GM18499 (cell line): ENCODE measurements at regions not wholly inside any gene's neighbourhood (a gene's known extent, or its start where the extent isn't known, plus 50 kb on each side); places are given as distances from the start of the nearest gene placed in this dataset.

ENCODE experiments used
- ATAC-seq: cut with Tn5 transposase; IDR thresholded peaks from one replicate; pipeline ENCODE4 v1.9.1; 2021; ENCODE audit warnings: moderate number of reproducible peaks; ENCODE audit not compliant: insufficient read depth, unreplicated experiment

DNA sequence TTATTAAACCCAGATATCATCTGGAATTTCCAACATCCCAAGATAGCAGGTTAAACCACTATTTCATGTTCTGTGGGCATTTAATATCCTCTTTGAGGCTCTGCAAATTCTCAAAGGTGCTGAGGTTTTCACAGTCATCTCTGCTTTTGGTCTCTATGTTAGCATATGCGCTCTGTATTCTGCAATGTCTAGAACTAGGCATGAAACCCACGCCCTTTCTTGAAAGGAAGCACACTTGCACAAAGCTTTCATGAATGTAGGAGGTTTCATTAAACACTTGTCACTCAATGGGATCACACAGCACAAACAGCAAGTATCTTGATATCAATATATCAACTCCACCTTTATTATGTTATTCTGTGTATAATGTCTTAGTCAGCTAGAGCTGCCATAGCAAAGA lies 172.0 kb upstream of the USP24 start:
- no peak for ATAC-seq

DNA sequence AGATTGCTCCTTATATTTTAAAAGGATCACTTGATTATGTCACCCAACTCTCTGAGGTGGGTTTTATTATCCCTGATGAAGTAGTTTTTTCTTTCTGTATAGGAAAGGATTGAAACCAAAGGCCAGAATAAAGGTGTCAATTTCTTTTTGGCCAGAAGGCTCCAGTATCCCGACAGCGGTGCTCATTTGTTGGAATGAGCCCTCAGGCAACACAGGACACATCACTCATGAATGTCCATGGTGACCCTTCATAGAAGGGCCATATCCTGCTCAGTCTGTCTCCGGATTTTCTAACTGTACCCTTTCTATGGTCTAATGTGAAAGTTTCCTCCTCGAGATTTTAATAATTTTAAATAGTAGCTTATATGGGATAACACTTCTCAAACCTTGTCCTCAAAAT lies 171.3 kb upstream of the USP24 start:
- ATAC-seq = no peak

DNA sequence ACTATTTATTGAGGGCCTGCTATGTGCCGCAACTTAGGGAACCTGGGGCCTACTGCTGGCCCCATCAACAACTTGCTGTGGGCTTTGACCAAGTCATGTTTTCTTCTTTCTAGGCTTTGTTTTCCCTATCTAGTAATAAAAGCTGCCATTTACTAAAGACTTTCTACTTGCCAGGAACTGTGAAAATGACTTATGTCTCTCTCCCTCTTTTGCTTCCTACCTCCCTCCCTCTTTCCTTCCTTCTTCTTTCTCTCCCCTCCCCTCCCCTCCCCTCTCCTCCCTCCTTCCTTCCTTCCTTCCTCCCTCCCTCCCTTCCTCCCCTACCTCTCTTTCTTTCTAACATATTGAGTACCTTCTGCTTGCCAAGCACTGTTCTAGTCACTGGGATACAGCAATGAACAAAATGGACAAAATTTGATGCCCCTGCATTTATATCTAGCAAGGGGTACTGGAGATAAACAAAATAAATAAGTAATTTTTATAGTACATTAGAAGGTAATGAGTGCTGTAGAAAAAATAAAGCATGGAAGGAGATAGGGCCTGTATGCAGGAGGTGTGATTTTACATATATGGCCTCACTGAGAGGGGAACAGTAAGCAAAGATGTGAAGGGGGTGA lies 170.3 kb upstream of the USP24 start:
- ATAC-seq = no peak

DNA sequence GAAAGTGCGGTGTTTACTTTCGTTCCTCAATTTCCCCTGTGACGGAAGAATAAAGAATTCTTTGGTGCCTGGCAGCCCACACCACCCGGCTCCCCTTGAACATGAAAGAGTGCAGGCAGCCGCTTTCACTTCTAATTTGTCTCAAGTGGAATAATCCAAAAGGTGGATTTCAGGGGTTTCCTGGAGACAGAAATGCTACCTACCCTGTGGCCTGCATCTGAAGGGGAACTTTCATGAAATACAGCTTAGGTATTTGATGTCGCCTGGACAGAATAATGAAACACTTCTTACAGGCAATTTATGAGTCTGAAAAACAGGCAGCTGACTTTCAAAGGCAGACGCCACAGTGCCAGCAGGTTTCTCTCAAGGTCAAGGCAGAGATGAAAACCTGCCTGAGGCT lies 169.5 kb upstream of the USP24 start:
- ATAC-seq = no peak

DNA sequence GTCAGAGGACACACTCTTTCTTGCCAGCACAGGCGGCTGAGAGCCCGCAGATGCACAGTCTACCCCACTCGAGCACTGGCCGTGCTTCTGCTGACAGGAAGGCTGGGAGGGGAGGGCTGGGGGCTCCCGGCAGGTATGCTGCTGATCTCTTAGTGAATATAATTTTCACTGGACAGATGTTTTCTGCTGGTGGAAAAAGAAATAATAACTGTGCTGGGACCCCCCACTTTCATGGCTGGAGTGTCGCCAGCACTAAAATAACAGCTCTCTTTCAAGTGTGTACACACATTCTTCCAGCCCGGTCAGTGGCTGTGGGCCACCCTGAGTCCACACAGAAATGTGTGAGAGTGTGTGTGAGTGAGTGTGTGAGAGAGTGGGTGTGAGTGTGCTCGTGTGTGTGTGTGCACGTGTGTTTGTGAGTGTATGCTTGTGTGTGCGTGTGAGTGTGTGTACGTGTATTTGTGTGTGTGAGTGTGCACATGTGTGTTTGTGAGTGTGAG lies 167.7 kb upstream of the USP24 start:
- no peak for ATAC-seq

DNA sequence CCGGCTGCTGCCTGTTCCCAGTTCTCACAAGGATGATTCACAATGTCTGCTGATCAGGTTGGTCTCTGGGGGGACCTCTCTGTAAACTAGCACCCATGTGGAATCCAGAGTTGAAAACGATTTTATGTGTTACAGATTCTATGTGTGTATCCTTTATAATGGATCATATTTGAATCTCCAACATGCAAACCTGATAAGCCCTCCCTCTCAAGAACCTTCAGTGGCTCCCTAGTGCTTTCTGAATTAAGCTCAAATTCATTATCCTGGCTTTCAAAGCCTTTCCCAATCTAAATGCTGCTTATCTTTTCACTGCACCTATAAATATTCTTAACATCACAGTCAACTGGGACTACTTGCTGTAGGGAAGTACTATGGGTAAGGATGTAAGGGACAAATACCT lies 166.8 kb upstream of the USP24 start:
- no peak for ATAC-seq

DNA sequence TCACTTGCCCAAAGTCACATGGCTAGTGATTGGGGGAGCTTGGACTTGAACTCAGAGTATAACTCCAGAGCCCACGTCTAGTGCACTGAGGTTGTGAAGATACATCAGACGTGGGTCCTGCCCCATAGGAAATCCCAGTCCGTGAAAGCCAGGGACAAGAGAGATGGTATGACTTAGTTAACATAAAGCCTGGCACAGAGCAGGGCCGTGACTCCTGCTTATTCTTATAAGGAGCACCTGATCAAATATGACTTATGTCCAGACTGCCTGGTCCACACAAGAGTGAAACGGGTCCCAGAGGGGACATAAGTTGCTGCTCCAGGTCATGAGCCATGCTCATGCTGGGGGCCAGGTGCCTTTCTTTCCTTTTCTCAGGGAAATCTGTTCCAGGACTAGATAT lies 166.3 kb upstream of the USP24 start:
- ATAC-seq = no peak

DNA sequence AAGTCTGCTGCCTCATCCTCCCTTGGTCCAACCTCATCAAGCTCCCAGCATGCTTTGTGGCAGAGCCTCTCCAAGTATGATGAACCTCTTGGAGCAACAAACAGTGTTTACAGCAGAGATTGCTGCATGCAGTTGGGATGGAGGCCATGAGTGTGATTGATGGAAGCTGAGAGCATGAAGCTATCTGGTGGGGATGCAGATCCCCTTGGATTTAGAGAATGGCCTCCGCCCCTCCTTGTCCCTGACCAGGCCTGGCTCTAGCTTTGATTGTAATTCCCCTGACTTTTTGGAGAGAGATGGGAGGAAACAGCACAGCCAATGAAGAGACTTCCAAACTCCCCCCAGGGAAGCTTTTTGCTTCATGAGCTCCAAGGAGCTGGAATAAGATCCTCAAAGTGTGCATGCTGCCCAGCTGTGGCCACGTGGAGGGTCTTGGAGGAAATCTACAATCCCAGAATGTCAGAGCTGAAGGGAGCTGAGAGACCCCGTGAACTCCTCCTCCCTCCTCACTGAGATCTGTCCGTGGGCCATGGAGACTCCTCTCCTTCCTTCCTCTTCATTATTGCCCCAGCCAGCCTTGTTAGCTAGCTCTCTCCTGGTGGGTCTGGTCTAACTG lies 165.3 kb upstream of the USP24 start:
- ATAC-seq = no peak

DNA sequence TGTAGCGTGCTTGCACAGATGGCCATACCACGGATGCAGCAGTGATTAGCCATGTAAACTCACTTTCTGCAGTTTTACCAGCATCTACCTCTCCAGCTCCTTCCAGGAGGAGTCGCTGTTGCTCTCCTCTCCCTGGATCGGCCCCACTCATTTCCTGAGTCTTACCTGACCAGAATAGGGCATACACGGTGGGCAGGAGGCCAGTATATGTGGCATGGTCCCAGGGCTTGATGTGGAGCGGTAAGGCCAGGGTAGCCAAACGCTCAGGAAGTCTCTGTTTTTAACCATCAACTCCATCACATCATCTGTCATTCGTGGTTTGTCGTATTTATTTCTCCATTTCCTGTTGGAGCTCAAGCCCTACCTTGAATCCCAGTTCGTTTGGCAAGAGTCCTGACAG lies 163.4 kb upstream of the USP24 start:
- ATAC-seq = no peak

DNA sequence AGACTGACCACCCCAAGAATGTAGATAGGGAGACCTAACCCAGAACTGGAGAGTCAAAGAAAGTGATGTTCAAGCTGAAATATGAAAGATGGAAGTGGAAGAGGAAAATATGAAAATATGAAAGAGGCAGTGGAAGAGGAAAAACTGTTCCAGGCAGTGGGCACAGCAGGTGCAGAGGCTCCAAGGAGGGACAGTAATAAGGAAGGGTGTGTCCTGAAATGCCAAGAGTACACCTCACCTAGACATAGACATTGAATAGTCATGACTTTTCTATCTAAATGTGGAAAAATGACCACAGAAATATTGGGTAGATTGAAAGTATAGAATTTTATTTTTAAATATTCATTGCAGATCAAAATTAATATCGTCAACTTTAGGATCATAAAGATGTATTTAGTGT lies 161.7 kb upstream of the USP24 start:
- ATAC-seq = no peak

DNA sequence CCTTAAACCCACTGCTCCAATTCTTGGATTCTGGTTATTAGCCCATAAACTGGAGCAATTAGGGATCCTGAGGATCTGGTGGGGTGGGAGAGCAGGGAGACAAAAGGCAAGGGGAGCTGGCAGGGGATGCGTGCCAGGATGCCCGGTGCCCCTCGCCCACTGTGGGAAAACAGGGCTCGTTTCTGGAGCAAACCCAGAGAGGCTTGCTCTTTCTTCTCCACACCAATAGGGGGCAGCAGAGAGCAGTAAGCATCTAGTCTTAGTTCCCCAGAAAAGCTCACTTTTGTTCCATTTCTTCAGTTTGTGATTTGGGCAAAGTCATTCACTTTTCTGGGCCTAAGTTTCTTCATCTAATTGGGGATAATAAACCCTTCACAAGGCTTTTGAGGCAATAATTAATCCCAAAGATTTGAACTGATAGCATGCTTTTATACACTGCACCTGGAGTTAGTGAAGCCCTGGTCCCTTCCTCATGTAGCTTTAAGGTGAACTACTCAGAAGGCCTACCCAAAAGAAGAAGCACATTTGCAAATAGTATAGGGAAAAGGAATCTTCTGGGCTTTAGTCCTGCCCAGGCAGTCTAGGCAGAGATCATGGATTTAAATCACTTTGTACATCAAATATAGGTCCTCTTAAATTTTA lies 160.6 kb upstream of the USP24 start:
- no peak for ATAC-seq

DNA sequence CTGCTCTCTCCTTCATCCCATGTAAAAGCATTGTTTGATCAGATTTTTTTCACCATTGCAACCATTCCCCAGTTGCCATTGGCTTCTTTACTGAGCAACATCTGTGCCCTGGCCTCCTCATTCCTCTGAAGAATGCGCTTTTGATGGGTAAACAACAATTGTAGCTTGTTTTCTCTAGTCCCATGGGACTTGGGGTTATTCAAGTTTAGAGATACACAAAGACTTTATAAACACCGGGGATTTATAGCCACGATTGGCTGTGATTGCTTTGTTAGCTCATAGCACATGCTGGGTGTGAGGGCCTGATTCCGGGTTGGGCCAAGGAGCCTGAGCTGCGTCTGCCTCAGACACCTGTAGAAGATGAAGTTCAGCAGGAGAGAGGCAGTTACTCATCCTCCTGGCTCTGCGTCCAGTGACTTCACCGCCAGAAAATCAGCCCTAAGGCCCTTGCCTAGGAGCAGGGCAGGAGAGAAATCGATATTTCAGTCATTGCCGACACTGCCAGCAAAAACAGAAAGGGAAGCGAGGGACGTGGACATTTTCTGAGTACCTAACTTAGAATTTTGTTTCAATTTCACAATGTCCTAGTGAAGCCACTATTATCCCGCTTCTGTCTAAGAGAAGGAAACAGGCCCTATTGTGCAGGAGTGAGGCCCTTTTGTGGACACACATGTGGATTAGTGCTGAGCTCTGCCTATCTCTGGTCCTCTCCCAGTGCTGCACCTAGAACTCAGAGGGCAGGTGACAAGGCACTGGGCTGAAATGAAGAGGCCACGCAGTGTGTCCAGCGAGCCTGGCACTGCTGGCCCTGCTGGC lies 159.8 kb upstream of the USP24 start:
- ATAC-seq = no peak

DNA sequence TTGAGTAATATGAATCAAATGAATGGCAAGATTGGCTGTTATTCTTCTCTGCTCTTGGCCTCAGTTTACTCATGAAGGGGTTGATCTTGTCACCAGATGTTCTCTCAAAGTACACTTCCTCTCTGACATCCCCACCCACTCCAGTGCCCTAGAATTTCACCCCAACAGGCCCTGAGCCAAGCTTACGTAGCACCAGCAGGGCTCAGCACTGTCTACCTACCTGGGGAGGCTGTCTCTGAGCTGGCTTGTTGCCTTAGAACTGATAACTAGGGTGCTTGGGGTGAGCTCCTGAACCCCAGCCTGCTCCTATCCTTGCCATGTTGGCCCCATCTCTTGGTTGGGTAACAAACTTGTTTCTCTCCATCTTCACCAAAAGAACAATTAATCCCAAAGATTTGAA lies 159.1 kb upstream of the USP24 start:
- ATAC-seq = no peak

DNA sequence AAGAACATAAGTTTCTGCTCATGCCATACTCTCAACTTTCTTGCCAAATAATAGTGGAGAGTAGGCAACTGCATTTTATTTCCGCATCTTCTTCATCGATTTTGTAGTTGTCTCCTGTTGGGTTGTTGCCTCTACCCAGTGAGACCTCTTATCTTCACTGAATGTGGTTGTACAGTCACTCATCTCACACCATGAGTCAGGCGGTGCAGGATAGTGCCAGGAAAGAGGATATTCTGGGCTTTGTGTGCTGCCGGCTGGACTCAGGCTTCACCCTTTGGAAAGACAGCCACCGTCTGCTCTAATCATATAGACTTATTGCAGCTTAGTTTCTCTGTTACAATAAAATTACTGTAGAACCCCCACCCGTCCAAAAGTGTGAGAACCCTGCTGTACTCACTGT lies 154.3 kb upstream of the USP24 start:
- ATAC-seq = no peak

DNA sequence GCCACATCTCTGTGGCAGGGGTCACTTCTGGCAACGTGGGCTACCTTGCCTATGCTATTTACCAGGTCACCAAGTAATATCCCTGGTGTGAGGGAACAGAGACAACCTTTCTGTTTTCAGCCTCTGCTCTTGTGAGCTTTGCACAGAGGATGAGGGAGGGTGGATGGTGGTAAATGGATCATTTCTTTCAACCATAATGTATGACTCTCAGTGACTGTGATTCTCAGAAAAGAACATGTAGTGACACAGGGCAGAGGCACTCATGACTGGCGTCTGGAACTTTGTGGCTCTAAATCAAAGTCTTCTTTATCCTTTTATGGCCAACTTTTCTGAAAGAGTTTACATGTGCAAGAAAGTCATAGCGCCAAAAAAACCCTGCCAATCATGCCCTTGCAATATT lies 153.5 kb upstream of the USP24 start:
- no peak for ATAC-seq

DNA sequence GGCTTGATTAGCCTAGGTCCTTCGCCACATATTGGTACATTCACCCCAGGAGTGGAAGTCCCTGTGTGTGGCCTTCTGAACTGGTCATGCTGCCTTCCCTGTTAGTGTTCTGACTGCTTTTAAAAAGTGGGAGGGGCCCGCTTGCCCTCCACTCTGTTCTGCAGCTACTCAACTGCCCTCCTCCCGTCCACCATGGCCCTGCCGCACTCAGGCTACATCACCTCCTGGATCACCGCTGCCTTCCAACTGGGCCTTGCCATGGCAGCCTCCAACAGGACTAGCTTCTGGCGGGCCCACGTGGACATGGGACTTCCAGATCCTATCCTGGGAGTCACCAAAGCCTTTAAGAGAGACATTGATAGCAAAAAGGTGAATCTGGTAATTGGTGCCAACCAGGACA lies 152.1 kb upstream of the USP24 start:
- no peak for ATAC-seq

DNA sequence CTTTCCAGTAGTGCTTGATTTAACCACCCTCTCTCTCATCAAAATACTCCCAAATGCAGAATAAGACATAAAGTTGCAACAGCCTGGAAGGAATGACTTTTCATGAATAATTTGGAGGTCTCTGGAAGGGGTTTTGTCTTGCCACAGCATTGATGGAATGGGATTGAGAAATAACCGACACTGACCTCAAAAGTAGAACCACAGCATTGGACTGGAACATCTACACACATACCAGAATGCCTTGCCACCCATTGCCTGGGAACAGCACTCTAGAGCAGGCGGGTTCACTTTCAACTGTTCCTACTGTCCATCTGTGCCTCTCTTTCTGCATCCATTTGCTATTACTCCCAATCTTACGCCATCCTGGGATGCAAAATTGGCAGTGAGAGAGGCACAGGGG lies 149.1 kb upstream of the USP24 start:
- no peak for ATAC-seq

DNA sequence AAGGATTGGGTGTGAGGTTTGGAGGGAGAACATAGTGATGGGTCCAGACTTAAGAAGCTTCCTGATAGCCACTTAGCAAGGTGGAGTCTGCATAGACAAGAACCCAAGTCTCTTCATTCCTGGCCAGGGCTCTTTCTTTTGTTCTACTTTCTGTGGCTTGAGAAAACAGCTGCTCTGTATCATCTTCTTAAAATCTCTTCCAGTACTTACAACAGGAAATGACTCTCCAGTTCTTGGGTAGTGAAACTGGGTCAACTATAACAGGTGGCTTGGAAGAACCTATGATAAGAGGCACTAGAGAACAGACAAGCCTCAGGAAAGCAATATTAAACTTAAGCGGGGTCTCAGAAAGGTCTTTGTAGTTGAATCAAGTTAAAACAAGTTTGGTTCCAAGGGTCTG lies 148.1 kb upstream of the USP24 start:
- no peak for ATAC-seq

DNA sequence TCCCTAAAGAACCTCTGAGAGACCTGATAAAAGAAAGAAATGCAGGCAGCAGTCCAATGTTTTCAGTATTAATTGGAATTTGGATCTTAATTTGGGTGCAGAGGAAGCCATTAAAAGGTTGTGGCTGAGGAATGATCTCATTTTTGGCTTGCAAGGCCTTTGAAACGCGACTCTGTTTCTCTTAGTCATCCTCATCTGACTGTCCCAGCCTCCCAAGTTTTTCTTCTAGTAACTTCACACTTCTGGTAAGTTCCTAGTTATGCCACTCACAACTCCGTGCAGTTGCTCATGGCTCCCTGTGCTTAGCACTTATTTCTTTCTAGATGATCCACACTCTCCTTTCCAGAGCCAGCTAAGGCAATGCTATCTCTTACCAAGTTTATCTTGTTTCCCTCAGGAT lies 147.4 kb upstream of the USP24 start:
- ATAC-seq = no peak

DNA sequence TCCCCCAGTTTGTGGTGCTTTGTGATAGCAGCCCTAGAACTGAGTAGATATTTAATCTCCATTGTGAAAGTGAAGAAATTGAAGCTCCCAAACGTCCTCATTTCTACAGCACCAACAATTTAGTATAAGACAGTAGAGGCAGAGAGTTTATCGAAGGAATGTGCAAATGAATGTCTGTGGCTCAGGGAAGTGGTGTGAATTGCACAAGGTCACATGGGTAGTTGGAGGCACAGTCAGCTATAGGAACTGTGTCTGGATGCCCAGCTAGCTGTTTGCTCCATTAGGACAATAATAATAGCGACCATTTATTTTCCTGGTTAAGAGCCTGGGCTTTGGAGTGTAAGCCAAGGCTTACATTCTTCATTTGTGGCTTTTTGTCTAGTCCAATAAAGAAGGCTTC lies 144.4 kb upstream of the USP24 start:
- no peak for ATAC-seq

DNA sequence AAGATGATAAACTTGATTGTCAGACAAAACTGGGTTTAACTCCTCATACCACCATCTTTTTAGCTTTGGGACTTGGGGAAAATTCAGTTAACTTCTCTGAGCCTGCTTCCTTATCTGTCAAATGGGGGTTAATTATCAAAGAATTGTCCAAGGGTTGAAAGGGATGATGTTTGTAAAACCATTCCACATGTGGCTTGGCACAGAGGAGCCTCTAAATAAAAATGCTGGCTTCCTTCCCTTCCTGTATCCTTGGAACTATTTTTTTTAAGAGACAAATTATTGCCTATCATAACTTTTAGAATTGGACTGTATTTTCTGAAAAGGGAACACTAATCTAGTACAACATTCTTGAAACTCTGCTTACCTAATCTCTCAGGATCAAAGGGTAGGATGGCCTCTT lies 143.4 kb upstream of the USP24 start:
- ATAC-seq = no peak
